OCI-LY1 (cell line): ENCODE measurements at regions not wholly inside any gene's neighbourhood (a gene's known extent, or its start where the extent isn't known, plus 50 kb on each side); places are given as distances from the start of the nearest gene placed in this dataset.
"Not testable (repeated sequence)": the region's sequence is repeated elsewhere in the genome, so short reads cannot be mapped to it uniquely, and the experiment has no call there.

Experiments used
- EZH2 ChIP-seq: fragments of 200-600 bp; sonication (generic), shearing (Covaris generic); IDR thresholded peaks from 2 replicates; pipeline ENCODE4 v1.8.0; 2017; ENCODE audit warnings: borderline replicate concordance, mixed run types, mild to moderate bottlenecking, antibody characterized with exemption, low read length, moderate library complexity, mixed read lengths
- TF ChIP-seq, protein P1 (sequence below): fragments of 200-600 bp; sonication (generic), shearing (Covaris generic); IDR thresholded peaks from 2 replicates; pipeline ENCODE4 v1.5.1; 2017; ENCODE audit warnings: mild to moderate bottlenecking, antibody characterized with exemption, low read length, moderate library complexity, mixed read lengths

DNA sequence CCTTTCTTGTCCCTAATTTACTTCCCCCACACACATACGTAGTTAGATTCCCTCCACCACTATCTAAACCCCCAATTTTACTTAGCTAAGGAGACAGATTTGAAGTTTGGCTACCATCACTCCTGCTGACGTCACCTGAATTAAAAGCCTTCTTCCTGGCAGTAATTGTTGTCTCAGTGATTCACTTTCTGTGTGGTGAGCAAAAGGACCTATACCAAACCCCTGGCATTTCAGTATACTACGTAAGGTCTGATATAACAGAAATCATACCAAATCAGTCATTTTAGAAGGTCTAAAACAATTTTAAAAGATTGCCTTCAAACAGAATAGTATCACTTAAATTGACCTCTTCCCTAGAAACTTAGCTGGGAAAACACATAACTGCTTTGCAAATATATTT is 476.3 kb downstream of the TGIF2LX start:
- TF ChIP-seq, protein P1, sequence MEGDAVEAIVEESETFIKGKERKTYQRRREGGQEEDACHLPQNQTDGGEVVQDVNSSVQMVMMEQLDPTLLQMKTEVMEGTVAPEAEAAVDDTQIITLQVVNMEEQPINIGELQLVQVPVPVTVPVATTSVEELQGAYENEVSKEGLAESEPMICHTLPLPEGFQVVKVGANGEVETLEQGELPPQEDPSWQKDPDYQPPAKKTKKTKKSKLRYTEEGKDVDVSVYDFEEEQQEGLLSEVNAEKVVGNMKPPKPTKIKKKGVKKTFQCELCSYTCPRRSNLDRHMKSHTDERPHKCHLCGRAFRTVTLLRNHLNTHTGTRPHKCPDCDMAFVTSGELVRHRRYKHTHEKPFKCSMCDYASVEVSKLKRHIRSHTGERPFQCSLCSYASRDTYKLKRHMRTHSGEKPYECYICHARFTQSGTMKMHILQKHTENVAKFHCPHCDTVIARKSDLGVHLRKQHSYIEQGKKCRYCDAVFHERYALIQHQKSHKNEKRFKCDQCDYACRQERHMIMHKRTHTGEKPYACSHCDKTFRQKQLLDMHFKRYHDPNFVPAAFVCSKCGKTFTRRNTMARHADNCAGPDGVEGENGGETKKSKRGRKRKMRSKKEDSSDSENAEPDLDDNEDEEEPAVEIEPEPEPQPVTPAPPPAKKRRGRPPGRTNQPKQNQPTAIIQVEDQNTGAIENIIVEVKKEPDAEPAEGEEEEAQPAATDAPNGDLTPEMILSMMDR: not testable (repeated sequence)
- not testable (repeated sequence) for TF ChIP-seq EZH2
